Panc1 (cell line): ENCODE measurements at regions not wholly inside any gene's neighbourhood (a gene's known extent, or its start where the extent isn't known, plus 50 kb on each side); places are given as distances from the start of the nearest gene placed in this dataset.

Experiments used
- ATAC-seq: fragments of 200-7000 bp; cut with Tn5 transposase; 2 replicates; pipeline ENCODE4 v1.9.1; 2020; ENCODE audit warnings: mild to moderate bottlenecking, moderate library complexity
- BruUV-seq: library from RNA; stranded (reverse); fragments of 400-500 nt; replicated peaks from 2 replicates; lab custom pipeline; 2021; lab: Mats Ljungman, UMichigan
- CTCF ChIA-PET: fragments of 300-600 bp; sonication (Branson Sonifier 250); formaldehyde crosslinking; loops from one replicate; lab custom pipeline; 2022; ENCODE audit warnings: antibody characterized with exemption; lab: Charles Lee
- POLR2A ChIA-PET: fragments of 300-600 bp; sonication (Branson Sonifier 250); formaldehyde crosslinking; loops from one replicate; lab custom pipeline; 2022; ENCODE audit warnings: antibody characterized with exemption; lab: Charles Lee
- DNase-seq: peaks from one replicate; pipeline ENCODE4 v3.0.0-alpha.2; 2010; ENCODE audit warnings: low read depth, low spot score
- H3K27ac ChIP-seq: 2 replicates; pipeline ENCODE4 v1.5.1; 2011; ENCODE audit warnings: mild to moderate bottlenecking, low read length, inconsistent platforms
- H3K27me3 ChIP-seq: fragments of 200-500 bp; sonication (Bioruptor generic); 2 replicates; pipeline ENCODE4 v1.6.0; 2014; ENCODE audit warnings: low read length, inconsistent platforms; ENCODE audit not compliant: control insufficient read depth, insufficient read depth
- H3K36me3 ChIP-seq: fragments of 200-500 bp; sonication (Bioruptor generic); 2 replicates; pipeline ENCODE4 v1.5.1; 2014; ENCODE audit warnings: inconsistent platforms, mild to moderate bottlenecking, low read length, moderate library complexity; ENCODE audit not compliant: control insufficient read depth, insufficient read depth
- H3K4me1 ChIP-seq: 2 replicates; pipeline ENCODE4 v1.5.1; 2011; ENCODE audit warnings: inconsistent platforms, mild to moderate bottlenecking, low read length, moderate library complexity; ENCODE audit not compliant: control insufficient read depth, insufficient read depth
- H3K4me3 ChIP-seq, 2 experiments: 2 replicates each; pipeline ENCODE4 v1.5.1; 2011 to 2012; ENCODE audit warnings: low read depth in 2 of 2, low read length in 2 of 2, mild to moderate bottlenecking in 2 of 2, inconsistent platforms in 1 of 2, moderate library complexity in 1 of 2
- H3K9me3 ChIP-seq: fragments of 200-500 bp; sonication (Bioruptor generic); 2 replicates; pipeline ENCODE4 v1.5.1; 2014; ENCODE audit warnings: low read depth, mild to moderate bottlenecking, inconsistent platforms, low read length, moderate library complexity; ENCODE audit not compliant: control insufficient read depth, insufficient read depth
- CTCF ChIP-seq: fragments of 450-650 bp; IDR thresholded peaks from 2 replicates; pipeline ENCODE4 v1.5.1; 2017; ENCODE audit warnings: mild to moderate bottlenecking
- POLR2AphosphoS5 ChIP-seq: IDR thresholded peaks from 2 replicates; pipeline ENCODE4 v1.6.1; 2012; ENCODE audit warnings: mild to moderate bottlenecking, low read depth, low read length, moderate library complexity
- REST ChIP-seq, 2 experiments: IDR thresholded peaks; 2 replicates each; pipeline ENCODE4 v1.6.1; 2011 to 2012; ENCODE audit warnings: low read depth in 2 of 2, control low read depth in 1 of 2, low read length in 1 of 2, mild to moderate bottlenecking in 1 of 2, moderate library complexity in 1 of 2; ENCODE audit not compliant: insufficient read depth in 1 of 2
- SIN3A ChIP-seq: IDR thresholded peaks from 2 replicates; pipeline ENCODE4 v1.6.1; 2012; ENCODE audit warnings: low read depth, mild to moderate bottlenecking, low read length, moderate library complexity, borderline replicate concordance; ENCODE audit not compliant: insufficient read depth
- TCF7L2 ChIP-seq: IDR thresholded peaks from 2 replicates; pipeline ENCODE4 v1.6.1; 2011; ENCODE audit warnings: mild to moderate bottlenecking, low read depth, low read length, inconsistent platforms
- in situ Hi-C: cut with HindIII; loops from 2 replicates; pipeline ENCODE4 v1.10.0; 2016; ENCODE audit warnings: low sequenced_read_pairs, low pct_unique_long_range_greater_than_20kb
- intact Hi-C: fragments of 100-400 bp; cut with micrococcal nuclease; formaldehyde crosslinking; loops from one replicate; pipeline ENCODE4 v1.10.0; 2022; ENCODE audit not compliant: unreplicated experiment

DNA sequence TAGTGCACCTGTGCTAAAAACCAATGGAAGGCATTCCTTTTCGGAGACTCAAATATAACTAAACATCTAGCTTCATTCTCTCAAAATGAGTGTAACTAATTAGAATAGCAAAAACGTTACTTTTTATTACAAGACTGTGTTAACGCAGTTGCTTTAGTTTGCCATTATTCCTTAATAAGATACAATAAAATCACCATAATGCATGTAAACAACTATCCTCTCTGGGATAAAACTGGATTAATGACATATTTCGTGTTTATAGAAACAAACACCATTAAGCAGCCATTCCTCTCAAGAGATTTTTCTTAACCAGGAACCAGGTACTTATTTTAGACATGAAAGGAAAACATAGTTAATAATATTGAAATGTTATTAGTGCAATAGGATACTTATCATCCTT lies 512.8 kb upstream of the B3GALT2 start:
- Histone ChIP-seq H3K27ac (no peak overlapping the region), H3K4me1 (no peaks in the 10 kb centered on the region), H3K36me3 (no peaks in the 10 kb centered on the region), H3K27me3 (no peaks in the 10 kb centered on the region), H3K4me3 (no peak overlapping the region), H3K9me3 (no peaks in the 10 kb centered on the region)
- ATAC-seq (no peak), DNase-seq (no peak)
- intact Hi-C loops (no loop called here), in situ Hi-C loops (no loop called here)
- POLR2A ChIA-PET, result no interaction called here
- no peak for TF ChIP-seq TCF7L2
- TF ChIP-seq CTCF, result no peak
- no peak for TF ChIP-seq POLR2AphosphoS5
- TF ChIP-seq SIN3A, result no peak
- TF ChIP-seq REST (IDR thresholded peaks at IDR 0.05; ENCODE audit: insufficient read depth in 1 of 2, low read depth in 2 of 2, low read length in 1 of 2), result no peak
- no TSS peak for BruUV-seq
- CTCF ChIA-PET, result no interaction called here

GRCh38 chr1:193697776-193698175 lies 511.4 kb upstream of the B3GALT2 start:
- CTCF ChIA-PET, result no interaction called here
- no peak overlapping the region for H3K27ac ChIP-seq
- ATAC-seq, result no peak

More at GRCh38 chr1:193697776-193698175, 511.4 kb upstream of the B3GALT2 start:
- no TSS peak for BruUV-seq
- in situ Hi-C loops, result no loop called here
- intact Hi-C loops, result no loop called here
- TF ChIP-seq POLR2AphosphoS5, result no peak
- no peak for TF ChIP-seq REST (IDR thresholded peaks at IDR 0.05; ENCODE audit: insufficient read depth in 1 of 2, low read depth in 2 of 2, low read length in 1 of 2)
- TF ChIP-seq SIN3A, result no peak
- no peak for TF ChIP-seq CTCF
- no peak for TF ChIP-seq TCF7L2
- Histone ChIP-seq H3K9me3 (no peaks in the 10 kb centered on the region), H3K27me3 (no peaks in the 10 kb centered on the region), H3K4me3 (no peak overlapping the region), H3K4me1 (no peaks in the 10 kb centered on the region), H3K36me3 (no peaks in the 10 kb centered on the region)
- POLR2A ChIA-PET, result no interaction called here
- no peak for DNase-seq
